A549 (cell line): ENCODE measurements at regions not wholly inside any gene's neighbourhood (a gene's known extent, or its start where the extent isn't known, plus 50 kb on each side); places are given as distances from the start of the nearest gene placed in this dataset.

Source experiments
- ATAC-seq, 2 experiments: fragments of 200-7000 bp in 1 of 2; fragments of >200 bp in 1 of 2; cut with Nextera tagmentation in 1 of 2; cut with Tn5 transposase in 1 of 2; 3 replicates each; pipeline versions ENCODE4 v1.8.0 to v1.9.1; 2018 to 2020; ENCODE audit warnings: mild to moderate bottlenecking in 1 of 2, moderate library complexity in 1 of 2
- CTCF ChIA-PET: fragments of 300-600 bp; sonication (Branson Sonifier 250); formaldehyde crosslinking; extraction: SDS; loops from one replicate; lab custom pipeline; 2021; ENCODE audit warnings: antibody characterized with exemption, inconsistent platforms; lab: Yijun Ruan, JAX
- POLR2A ChIA-PET: fragments of 350-600 bp; formaldehyde crosslinking; extraction: SDS; loops from one replicate; lab custom pipeline; 2021; ENCODE audit warnings: antibody characterized with exemption, inconsistent platforms; lab: Yijun Ruan, JAX
- DNase-seq, 2 experiments: peaks; one replicate each; pipeline versions ENCODE4 v3.0.0 to v3.0.0-alpha.2; 2011 to 2016; ENCODE audit warnings: low read depth in 1 of 2, low spot score in 1 of 2
- FAIRE-seq: peaks from 2 replicates; lab custom pipeline; 2011; peaks lifted over from hg19 to GRCh38; lab: Jason Lieb, UNC
- H3K27ac ChIP-seq, 2 experiments: fragments of >200 bp; sonication (Bioruptor Twin); formaldehyde crosslinking; 3 replicates each; pipeline ENCODE4 v1.5.1; 2016 to 2017
- H3K4me1 ChIP-seq: fragments of >200 bp; sonication (Bioruptor Twin); formaldehyde crosslinking; 3 replicates; pipeline ENCODE4 v1.6.1; 2016
- H3K4me2 ChIP-seq: fragments of >200 bp; sonication (Bioruptor Twin); formaldehyde crosslinking; 3 replicates; pipeline ENCODE4 v1.6.1; 2016
- H3K4me3 ChIP-seq: fragments of >200 bp; sonication (Bioruptor Twin); formaldehyde crosslinking; 3 replicates; pipeline ENCODE4 v1.5.1; 2016
- H3K9me3 ChIP-seq: fragments of >200 bp; sonication (Bioruptor Twin); formaldehyde crosslinking; 3 replicates; pipeline ENCODE4 v1.6.1; 2016
- CBX8 ChIP-seq: fragments of 200-600 bp; sonication (generic); IDR thresholded peaks from 2 replicates; pipeline ENCODE4 v1.6.1; 2016
- CHD2 ChIP-seq: fragments of 150-350 bp; IDR thresholded peaks from 2 replicates; pipeline ENCODE4 v1.6.1; 2014; ENCODE audit warnings: low read length; ENCODE audit not compliant: partially characterized antibody
- EHF ChIP-seq: fragments of 250-450 bp; sonication (Bioruptor Pico); IDR thresholded peaks from 2 replicates; pipeline ENCODE4 v1.5.0; 2020; ENCODE audit warnings: mild to moderate bottlenecking
- EP300 ChIP-seq, 2 experiments: fragments of >200 bp; sonication (Bioruptor Twin); formaldehyde crosslinking; IDR thresholded peaks; 2 replicates in 1 of 2; 3 replicates in 1 of 2; pipeline ENCODE4 v1.6.1; 2016 to 2017
- FOSL2 ChIP-seq, 2 experiments: fragments of 450-650 bp in 1 of 2; fragments of >200 bp in 1 of 2; sonication (Bioruptor Twin) in 1 of 2; formaldehyde crosslinking; IDR thresholded peaks; 2 replicates each; pipeline versions ENCODE4 v1.5.0 to v1.6.1; 2016 to 2020; ENCODE audit warnings: mild to moderate bottlenecking in 1 of 2, moderate library complexity in 1 of 2
- GATA3 ChIP-seq: IDR thresholded peaks from 2 replicates; pipeline ENCODE4 v1.6.1; 2012; ENCODE audit warnings: borderline replicate concordance
- HDAC2 ChIP-seq: fragments of 200-600 bp; sonication (generic); IDR thresholded peaks from 2 replicates; pipeline ENCODE4 v1.6.1; 2016
- HES2 ChIP-seq: fragments of >200 bp; sonication (Bioruptor Twin); formaldehyde crosslinking; IDR thresholded peaks from 2 replicates; pipeline ENCODE4 v1.6.1; 2016
- HOXB5 ChIP-seq: fragments of 250-450 bp; sonication (Bioruptor Pico); IDR thresholded peaks from 2 replicates; pipeline ENCODE4 v1.5.0; 2020; ENCODE audit warnings: mild to moderate bottlenecking, moderate library complexity
- JUN ChIP-seq, 2 experiments: fragments of >200 bp; sonication (Bioruptor Twin); formaldehyde crosslinking; IDR thresholded peaks; 2 replicates in 1 of 2; 3 replicates in 1 of 2; pipeline ENCODE4 v1.6.1; 2016 to 2017
- JUNB ChIP-seq: fragments of >200 bp; sonication (Bioruptor Twin); formaldehyde crosslinking; IDR thresholded peaks from 2 replicates; pipeline ENCODE4 v1.6.1; 2016
- MAFK ChIP-seq: fragments of 450-650 bp; IDR thresholded peaks from 2 replicates; pipeline ENCODE4 v1.6.1; 2014; ENCODE audit not compliant: partially characterized antibody
- MAX ChIP-seq: IDR thresholded peaks from 2 replicates; pipeline ENCODE4 v1.6.1; 2012
- MAZ ChIP-seq: fragments of 150-350 bp; IDR thresholded peaks from 2 replicates; pipeline ENCODE4 v1.6.1; 2014; ENCODE audit warnings: antibody characterized with exemption, low read depth, low read length, borderline replicate concordance
- NFE2L2 ChIP-seq: fragments of 150-350 bp; conservative IDR thresholded peaks from 2 replicates; pipeline ENCODE4 v1.6.1; 2014; ENCODE audit warnings: low read length
- NPAS2 ChIP-seq: fragments of 250-450 bp; sonication (Bioruptor Pico); IDR thresholded peaks from 2 replicates; pipeline ENCODE4 v1.8.0; 2022; ENCODE audit warnings: mild to moderate bottlenecking, moderate library complexity, borderline replicate concordance
- NR3C1 ChIP-seq: fragments of >200 bp; sonication (Bioruptor Twin); formaldehyde crosslinking; IDR thresholded peaks from 3 replicates; pipeline ENCODE4 v1.6.1; 2017
- PBX3 ChIP-seq: IDR thresholded peaks from 2 replicates; pipeline ENCODE4 v1.6.1; 2012
- PHF8 ChIP-seq: fragments of 200-600 bp; sonication (generic); IDR thresholded peaks from 2 replicates; pipeline ENCODE4 v1.6.1; 2016; ENCODE audit warnings: low read depth, mild to moderate bottlenecking, antibody characterized with exemption, moderate library complexity, borderline replicate concordance
- POLR2A ChIP-seq: IDR thresholded peaks from 2 replicates; pipeline ENCODE4 v1.6.1; 2012; ENCODE audit warnings: mild to moderate bottlenecking, low read length
- POLR2AphosphoS2 ChIP-seq: conservative IDR thresholded peaks from 2 replicates; pipeline ENCODE4 v1.6.1; 2012; ENCODE audit warnings: low read length, improper control_type of control experiment, inconsistent platforms
- RAD21 ChIP-seq, 2 experiments: fragments of >200 bp in 1 of 2; sonication (Bioruptor Twin) in 1 of 2; formaldehyde crosslinking in 1 of 2; IDR thresholded peaks in 1 of 2; conservative IDR thresholded peaks in 1 of 2; 2 replicates in 1 of 2; 3 replicates in 1 of 2; pipeline ENCODE4 v1.6.1; 2012 to 2018; ENCODE audit warnings: inconsistent platforms in 1 of 2
- RFX5 ChIP-seq: fragments of 450-650 bp; IDR thresholded peaks from 2 replicates; pipeline ENCODE4 v1.7.1; 2014; ENCODE audit warnings: antibody characterized with exemption, mild to moderate bottlenecking, moderate library complexity
- RNF2 ChIP-seq: fragments of 200-600 bp; sonication (generic); IDR thresholded peaks from 2 replicates; pipeline ENCODE4 v1.6.1; 2016; ENCODE audit warnings: low read depth, mild to moderate bottlenecking, antibody characterized with exemption, moderate library complexity, borderline replicate concordance
- SMC3 ChIP-seq: fragments of >200 bp; sonication (Bioruptor Twin); formaldehyde crosslinking; IDR thresholded peaks from 3 replicates; pipeline ENCODE4 v1.6.1; 2018; ENCODE audit warnings: inconsistent platforms
- ZC3H11A ChIP-seq: fragments of 450-650 bp; IDR thresholded peaks from 2 replicates; pipeline ENCODE4 v1.6.1; 2014; ENCODE audit warnings: antibody characterized with exemption, mild to moderate bottlenecking
- ZFP36 ChIP-seq: fragments of 450-650 bp; IDR thresholded peaks from 2 replicates; pipeline ENCODE4 v1.6.1; 2014; ENCODE audit warnings: borderline replicate concordance; ENCODE audit not compliant: partially characterized antibody
- ZNF302 ChIP-seq: fragments of 250-450 bp; sonication (Bioruptor Pico); IDR thresholded peaks from 2 replicates; pipeline ENCODE4 v1.9.0; 2021; ENCODE audit warnings: inconsistent platforms, mild to moderate bottlenecking, moderate library complexity
- WGBS: methylation state at CpG from one replicate; pipeline ENCODE4 v1.1.6; 2017; ENCODE audit errors: missing lambda C conversion rate; 5-methylcytosine and 5-hydroxymethylcytosine counted together
- TF ChIP-seq, protein P1 (sequence below): IDR thresholded peaks from 2 replicates; pipeline ENCODE4 v1.6.1; 2012; ENCODE audit warnings: low read depth, borderline replicate concordance
- TF ChIP-seq, protein P2 (sequence below): fragments of 150-350 bp; IDR thresholded peaks from 2 replicates; pipeline ENCODE4 v1.6.1; 2014; ENCODE audit warnings: low read depth, mild to moderate bottlenecking, low read length

GRCh38 chr15:100820528-100820927 is 59.1 kb upstream of the ALDH1A3 start:
- no peak for ATAC-seq
- H3K4me3 ChIP-seq: no peak overlapping the region
- no peak overlapping the region for H3K27ac ChIP-seq
- H3K4me2 ChIP-seq: no peak overlapping the region
- no peak for FAIRE-seq
- peaks cover 26% of the 10 kb centered on the region; the same call in 2 of the 3 replicates for H3K9me3 ChIP-seq
- no peak for DNase-seq
- WGBS: 49% methylated on average over 4 of the region's 4 CpGs
- ChIA-PET CTCF (no interaction called here), POLR2A (no interaction called here)
- TF ChIP-seq HES2: no peak
- TF ChIP-seq HDAC2: no peak
- no peak for TF ChIP-seq JUN (IDR thresholded peaks at IDR 0.05)
- no peak for TF ChIP-seq NPAS2 (CRISPR knock-in tag)
- TF ChIP-seq EHF: no peak
- no peak for TF ChIP-seq GATA3
- no peak for TF ChIP-seq SMC3
- TF ChIP-seq RAD21 (conservative IDR thresholded peaks at IDR 0.05 in 1 of 2, IDR thresholded peaks at IDR 0.05 in 1 of 2): no peak
- TF ChIP-seq ZNF302 (CRISPR knock-in tag): no peak
- TF ChIP-seq MAZ: no peak
- no peak for TF ChIP-seq JUNB
- TF ChIP-seq, all 56 proteins: peak for 0
- H3K4me1 ChIP-seq: 0 out of 3 replicates have a peak, but pooled peaks cover 2% of the 10 kb centered on the region

- TF ChIP-seq, protein P1, sequence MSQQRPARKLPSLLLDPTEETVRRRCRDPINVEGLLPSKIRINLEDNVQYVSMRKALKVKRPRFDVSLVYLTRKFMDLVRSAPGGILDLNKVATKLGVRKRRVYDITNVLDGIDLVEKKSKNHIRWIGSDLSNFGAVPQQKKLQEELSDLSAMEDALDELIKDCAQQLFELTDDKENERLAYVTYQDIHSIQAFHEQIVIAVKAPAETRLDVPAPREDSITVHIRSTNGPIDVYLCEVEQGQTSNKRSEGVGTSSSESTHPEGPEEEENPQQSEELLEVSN: no peak
- TF ChIP-seq EP300 (IDR thresholded peaks at IDR 0.05) (no peak), FOSL2 (IDR thresholded peaks at IDR 0.05) (no peak), FOSL2 (CRISPR knock-in tag; IDR thresholded peaks at IDR 0.05) (no peak), PBX3 (no peak), CBX8 (no peak), ZC3H11A (no peak), PHF8 (no peak), RAD21 (conservative IDR thresholded peaks at IDR 0.05 in 1 of 2, IDR thresholded peaks at IDR 0.05 in 1 of 2) (no peak), NFE2L2 (no peak), ZFP36 (no peak), RNF2 (no peak), JUN (IDR thresholded peaks at IDR 0.05) (no peak), SMC3 (no peak), HDAC2 (no peak)
- TF ChIP-seq, protein P2, sequence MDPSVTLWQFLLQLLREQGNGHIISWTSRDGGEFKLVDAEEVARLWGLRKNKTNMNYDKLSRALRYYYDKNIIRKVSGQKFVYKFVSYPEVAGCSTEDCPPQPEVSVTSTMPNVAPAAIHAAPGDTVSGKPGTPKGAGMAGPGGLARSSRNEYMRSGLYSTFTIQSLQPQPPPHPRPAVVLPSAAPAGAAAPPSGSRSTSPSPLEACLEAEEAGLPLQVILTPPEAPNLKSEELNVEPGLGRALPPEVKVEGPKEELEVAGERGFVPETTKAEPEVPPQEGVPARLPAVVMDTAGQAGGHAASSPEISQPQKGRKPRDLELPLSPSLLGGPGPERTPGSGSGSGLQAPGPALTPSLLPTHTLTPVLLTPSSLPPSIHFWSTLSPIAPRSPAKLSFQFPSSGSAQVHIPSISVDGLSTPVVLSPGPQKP: no peak
- ATAC-seq: no peak
- ChIA-PET CTCF (interaction anchor here (1.2 kb wide), 1 partner anchor 149 kb away, joined by 3 read pairs; no protein-coding TSS in a partner anchor), POLR2A (no interaction called here)
- H3K27ac ChIP-seq: no peak overlapping the region
- no peak for FAIRE-seq
- H3K4me3 ChIP-seq: no peak overlapping the region
- no peak overlapping the region for H3K4me2 ChIP-seq
- H3K9me3 ChIP-seq: peaks cover 19% of the 10 kb centered on the region; the same call in 1 of the 3 replicates
- H3K4me1 ChIP-seq: 0 out of 3 replicates have a peak, but pooled peaks cover 2% of the 10 kb centered on the region
- no peak for DNase-seq
These were observed 58.3 kb upstream of the ALDH1A3 start for GRCh38 chr15:100821327-100821726.

DNA sequence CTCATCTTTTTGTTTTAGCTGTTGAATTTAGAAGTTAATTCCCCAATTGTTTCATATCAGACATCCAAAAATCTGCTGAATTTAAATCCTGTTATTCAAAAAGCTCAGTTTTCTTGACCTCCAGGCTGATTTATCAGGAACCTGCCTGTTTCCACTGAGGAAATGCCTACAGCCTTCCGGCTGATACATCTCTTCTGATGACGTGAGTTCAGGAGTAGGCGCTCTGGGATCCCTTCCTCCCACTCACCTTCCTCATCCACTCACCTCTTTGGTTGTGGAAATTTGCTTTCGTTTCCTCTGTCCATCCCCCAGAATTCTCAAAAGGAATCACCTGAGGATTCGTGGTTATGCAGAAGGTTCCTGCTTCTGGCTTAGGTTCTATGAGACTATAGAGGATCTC is 55.4 kb upstream of the ALDH1A3 start:
- ChIA-PET CTCF (interaction anchor here (0.9 to 1.0 kb wide), 2 partner anchors 153 to 178 kb away, joined by 3 read pairs; no protein-coding TSS in a partner anchor), POLR2A (interaction anchor here (0.6 kb wide), 1 partner anchor 1091 kb away, joined by 3 read pairs; the partner anchor contains the start of gene LYSMD4)
- H3K4me3 ChIP-seq: no peak overlapping the region
- no peak for FAIRE-seq
- WGBS: 46% methylated on average over 5 of the region's 5 CpGs
- no peak for DNase-seq
- H3K27ac ChIP-seq: no peak overlapping the region
- ATAC-seq: no peak
- H3K9me3 ChIP-seq: peaks cover 16% of the 10 kb centered on the region; the same call in 1 of the 3 replicates
- no peak overlapping the region for H3K4me2 ChIP-seq
- no peaks in the 10 kb centered on the region for H3K4me1 ChIP-seq
- TF ChIP-seq FOSL2 (IDR thresholded peaks at IDR 0.05) (no peak), FOSL2 (CRISPR knock-in tag; IDR thresholded peaks at IDR 0.05) (no peak), RFX5 (no peak), HDAC2 (no peak), GATA3 (no peak), HES2 (no peak), POLR2AphosphoS2 (no peak), JUNB (no peak), MAFK (no peak), NR3C1 (no peak), MAX (no peak), POLR2A (no peak), CHD2 (no peak), RAD21 (conservative IDR thresholded peaks at IDR 0.05 in 1 of 2, IDR thresholded peaks at IDR 0.05 in 1 of 2) (no peak), HOXB5 (CRISPR knock-in tag) (no peak), NPAS2 (CRISPR knock-in tag) (no peak)
